UCSD-AML1 (cell line): ENCODE measurements at regions not wholly inside any gene's neighbourhood (a gene's known extent, or its start where the extent isn't known, plus 50 kb on each side); places are given as distances from the start of the nearest gene placed in this dataset.

Experiments
- DNase-seq: peaks from one replicate; lab custom pipeline; 2025; ENCODE audit not compliant: unreplicated experiment; lab: John Stamatoyannopoulos, UW

DNA sequence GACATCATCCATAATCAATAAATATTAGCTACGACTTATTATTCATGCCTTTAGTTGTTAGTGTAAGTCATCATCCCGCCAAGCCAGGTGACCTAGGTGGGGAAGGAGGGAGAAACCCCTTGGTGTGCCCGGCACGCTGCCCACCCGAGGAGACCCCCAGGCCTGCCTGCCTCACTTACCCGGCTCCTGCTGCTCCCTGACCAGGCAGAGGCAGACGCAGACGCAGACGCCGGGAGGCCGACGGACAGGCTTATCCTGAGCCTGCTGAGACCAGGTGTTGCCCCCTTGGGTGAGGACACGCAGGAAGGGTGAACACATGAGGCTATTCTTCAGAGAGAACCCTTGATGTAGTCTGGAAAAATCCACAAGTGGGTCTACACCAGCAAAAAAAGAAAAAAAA is 401.8 kb downstream of the GALR1 start:
- DNase-seq = no peak

DNA sequence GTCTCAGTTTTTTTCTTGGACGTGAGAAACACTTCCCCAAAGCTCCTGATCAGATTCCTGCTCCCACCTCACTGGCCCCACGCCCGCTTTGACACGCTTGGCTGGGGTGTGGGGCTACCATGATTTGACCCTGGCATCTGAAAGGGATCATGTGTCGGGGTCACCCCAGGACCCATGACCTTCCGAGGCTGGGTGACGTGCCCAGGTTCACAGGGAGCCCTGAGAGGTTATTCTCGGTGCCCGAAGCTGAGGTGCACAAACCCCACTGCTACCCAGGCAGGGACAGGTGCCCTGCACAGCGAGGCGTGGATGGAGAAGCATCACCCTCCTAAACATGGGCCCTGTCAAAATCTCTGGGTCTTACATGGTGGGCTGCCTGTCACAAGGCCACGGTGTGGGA is 404.1 kb downstream of the GALR1 start:
- no peak for DNase-seq

DNA sequence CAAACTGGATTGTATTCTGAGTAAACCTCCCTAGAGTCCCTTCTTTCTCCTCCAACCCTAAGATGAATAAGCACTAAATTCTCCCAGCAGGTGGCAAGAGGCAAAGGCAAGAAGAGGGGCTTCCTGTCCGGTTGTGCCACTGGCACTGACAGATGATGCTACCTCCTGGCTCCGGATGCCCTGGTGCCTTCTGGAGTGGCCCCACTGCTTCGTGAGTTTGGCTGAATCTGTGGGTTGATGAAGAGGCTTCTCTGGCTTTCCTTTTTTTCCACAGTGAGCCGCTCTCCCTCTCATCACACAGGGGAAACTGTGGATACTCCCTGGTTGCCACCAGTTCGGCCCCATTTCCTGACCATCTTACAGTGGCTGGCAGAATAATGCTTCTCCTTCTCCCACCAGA is 404.7 kb downstream of the GALR1 start:
- no peak for DNase-seq

DNA sequence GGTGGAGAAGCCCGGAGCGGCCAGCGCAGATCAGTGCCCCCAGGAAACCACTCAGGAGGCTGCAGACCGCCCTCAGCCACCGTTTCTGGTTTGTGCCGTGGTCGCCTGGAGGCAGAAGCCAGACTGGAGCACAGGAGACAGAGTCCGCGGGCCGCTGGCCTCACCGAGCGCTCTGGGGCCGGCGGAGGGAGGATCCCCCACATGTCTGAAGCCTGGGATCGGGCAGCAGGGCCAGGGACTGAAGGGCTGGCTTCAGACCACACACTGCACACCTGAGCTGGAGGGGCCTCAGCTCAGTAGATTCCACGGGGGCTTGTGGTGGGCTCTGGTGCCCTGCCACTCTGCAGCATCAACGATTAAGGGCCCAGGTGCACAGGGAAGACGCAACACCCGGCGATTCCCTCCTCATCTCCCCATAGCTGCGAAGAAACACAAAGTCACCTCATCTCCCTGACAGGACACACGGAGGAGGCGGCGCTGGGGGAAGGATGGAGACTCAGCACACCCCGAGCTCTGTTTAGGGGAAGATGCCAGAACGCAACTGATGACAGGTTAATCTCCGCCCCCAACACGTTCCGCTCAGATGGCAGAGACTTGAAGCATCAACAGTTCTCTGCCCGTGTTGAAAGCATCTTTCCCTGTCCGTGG is 408.1 kb downstream of the GALR1 start:
- DNase-seq = no peak

DNA sequence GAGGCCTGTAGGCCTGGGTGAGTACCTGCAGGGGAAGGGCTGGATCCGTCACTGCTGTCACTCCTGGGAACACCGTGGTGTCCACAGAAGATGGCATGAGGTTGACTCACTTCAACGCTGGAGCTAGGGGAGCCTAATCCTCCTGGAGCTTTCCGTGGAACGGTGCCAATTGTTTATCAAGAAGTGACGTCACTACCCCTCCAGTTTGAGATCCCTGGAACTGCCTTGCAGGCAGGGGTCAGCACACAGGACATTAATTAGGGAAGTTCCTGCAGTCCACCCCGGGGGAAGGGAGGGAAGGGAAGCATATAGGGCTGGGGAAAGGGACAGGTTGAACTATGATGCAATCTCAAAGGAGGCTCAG is 408.6 kb downstream of the GALR1 start:
- DNase-seq = no peak

DNA sequence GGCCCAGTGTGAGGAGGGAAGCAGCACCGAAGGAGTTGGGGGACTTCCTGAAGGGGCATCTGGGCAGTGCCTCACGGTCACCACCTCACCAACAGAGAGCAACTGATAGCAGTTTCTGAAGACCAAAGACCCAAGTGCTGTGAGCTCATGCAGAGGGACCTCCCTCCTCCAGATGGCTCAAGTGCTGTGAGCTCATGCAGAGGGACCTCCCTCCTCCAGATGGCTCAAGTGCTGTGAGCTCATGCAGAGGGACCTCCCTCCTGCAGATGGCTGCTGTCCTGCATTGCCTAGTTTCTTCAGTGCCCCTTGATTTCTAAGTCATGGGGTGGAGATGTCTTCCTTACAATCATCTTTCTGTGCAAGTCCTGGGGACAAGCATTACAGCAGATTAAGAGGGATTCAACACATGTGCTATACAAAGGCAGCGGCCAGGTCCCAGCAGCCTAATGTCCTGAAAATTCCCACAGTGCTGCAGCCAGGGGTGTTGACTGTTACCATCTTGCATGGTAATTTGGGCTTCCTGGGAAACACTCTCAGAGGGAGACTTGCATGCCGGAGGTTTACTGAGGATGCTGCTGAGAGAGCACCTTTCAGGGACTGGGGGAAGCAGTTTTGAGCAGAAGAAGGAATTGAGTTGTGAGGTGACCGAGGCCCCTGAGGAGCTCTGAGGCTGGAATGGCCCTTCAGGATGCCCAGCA is 409.3 kb downstream of the GALR1 start:
- no peak for DNase-seq

DNA sequence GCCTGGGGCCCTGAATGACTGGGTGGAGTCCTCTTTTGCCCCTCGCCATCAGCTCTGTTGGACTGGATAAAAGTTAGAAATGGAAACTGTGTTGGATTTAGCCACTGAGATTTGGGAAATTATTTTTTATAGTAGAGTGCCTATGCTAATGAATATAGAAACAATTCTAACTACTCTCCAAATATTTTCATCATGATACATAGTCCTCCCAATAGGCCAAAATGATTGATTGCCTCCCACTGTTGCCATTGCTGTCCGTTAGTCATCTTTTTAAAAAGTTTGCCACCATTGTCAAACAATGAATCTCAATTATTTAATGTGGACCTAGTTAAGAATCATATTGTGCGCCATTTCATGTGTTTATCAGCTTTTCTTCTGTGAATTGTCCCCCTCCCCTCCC is 417.0 kb downstream of the GALR1 start:
- no peak for DNase-seq

DNA sequence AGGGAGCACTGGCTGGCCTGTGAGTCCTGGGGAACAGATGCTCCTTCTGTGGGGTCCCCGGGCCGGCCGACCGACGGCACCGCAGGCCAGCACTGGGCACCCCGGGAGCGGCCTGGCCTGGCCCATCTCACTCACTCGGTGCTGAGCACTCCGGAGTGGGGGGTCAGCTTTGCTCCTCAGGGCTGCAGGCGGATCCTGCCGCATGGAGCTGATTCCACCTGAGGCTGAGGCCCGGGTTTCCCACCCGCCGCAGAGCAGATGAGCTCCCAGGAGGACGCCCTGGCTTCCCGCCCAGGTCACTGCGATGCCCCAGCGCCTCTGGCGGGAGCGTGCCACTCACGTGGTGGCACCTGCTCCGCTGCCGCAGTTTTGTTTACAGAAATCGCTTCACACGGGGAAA is 418.6 kb downstream of the GALR1 start:
- DNase-seq = no peak

DNA sequence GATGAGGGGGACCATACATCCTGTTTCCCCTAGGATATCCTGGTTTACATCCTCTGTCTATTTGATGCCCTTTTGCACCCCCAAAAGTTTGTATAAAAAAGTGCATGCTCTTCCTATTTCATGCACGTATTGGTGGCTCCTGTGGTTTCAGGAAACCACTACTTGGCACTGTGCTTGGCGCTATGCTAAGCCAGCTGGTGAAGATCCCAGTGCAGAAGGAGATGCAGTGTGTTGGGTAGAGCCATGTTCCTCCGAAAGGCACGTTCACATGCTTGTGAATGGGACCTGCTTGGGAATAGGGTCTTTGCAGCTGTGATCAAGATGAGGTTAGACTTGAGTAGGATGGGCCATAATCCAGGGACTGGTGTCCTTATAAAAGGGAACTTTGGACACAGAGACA is 419.7 kb downstream of the GALR1 start:
- DNase-seq = no peak

DNA sequence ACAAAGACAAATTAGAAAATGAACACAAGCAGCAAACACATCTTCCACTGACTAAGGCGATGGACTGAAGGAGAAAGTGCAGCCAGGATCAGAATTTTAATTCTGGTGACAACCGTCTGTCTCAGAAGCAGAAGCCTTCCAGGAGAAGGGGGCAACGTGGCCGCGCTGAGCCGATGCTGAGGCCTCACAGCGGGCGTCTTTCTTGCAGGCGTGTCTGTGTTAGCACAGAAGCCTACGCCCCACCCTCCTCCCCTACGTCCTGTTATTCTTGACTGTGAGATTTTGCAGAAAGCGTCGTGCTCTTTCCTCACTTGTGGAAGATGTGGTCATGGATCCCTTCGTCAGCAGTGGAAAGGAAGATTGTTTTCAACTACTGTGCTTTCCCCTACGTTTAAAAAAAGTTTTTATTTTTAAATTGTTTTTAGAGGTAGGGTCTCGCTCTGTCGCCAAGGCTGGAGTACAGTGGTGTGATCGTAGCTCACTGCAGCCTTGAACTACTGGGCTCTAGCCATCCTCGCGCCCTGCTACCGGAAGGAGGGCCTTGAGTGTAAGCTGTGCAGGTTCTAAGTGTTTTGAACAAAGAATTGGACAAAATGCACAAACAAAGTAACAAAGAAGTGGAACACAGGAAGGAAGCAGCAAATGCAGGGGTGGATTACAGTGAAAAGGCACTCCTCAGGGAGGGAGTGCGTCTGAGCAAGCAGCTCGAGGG is 422.0 kb downstream of the GALR1 start:
- DNase-seq = no peak

DNA sequence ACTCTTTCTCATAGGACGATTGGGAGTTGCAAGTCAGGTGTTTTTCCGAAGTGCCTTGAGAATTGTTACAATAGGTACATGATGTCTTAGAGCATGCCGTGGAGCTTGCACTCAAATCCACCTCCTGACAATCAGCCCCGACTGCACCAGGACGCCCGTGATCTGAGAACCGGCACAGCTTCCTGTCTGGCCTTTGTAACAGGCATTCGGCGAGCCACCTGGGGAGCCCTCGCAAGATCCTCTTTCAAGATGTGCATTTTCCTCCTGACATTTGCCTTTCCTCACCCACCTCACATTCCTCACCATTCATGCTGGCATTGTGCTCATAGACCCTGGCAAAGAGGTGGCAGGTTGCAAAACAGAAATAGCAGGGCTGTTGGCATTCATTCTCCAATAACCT is 427.3 kb downstream of the GALR1 start:
- DNase-seq = no peak

DNA sequence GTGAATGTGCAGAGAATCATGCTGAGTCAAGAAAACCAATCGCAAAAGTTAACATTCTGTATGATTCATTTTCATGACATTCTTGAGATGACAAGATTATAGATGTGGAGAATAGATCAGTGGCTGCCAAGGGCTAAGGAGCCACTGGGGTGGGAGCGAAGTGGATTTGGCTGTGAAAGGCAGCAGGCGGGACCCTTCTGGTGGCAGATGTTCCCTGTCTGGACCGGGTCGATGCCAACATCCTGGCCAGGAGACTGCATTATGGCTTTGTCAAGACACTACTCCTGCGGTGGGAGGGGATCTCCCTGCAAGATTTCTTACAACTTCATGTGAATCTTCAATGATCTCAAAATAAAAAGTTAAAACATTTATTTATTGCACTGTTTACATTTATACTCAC is 427.9 kb downstream of the GALR1 start:
- DNase-seq = no peak

DNA sequence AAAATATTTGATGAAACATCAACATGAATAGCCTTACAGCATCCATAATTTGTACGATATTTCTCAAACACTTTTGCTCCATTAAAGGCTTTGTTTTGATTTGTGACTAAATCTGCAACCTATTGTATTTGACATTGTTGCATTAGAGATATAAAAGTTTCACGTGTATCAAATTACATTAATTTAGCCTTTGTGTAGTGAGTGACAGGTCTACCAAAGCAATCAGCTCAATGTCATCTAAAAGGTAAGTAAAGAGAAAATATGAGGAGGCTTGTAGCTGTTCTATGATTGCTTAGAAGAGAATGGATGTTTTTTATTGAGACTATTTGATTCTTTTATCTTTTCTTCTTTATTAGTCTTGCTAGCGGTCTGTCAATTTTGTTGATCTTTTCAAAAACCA is 430.2 kb downstream of the GALR1 start:
- DNase-seq = no peak

DNA sequence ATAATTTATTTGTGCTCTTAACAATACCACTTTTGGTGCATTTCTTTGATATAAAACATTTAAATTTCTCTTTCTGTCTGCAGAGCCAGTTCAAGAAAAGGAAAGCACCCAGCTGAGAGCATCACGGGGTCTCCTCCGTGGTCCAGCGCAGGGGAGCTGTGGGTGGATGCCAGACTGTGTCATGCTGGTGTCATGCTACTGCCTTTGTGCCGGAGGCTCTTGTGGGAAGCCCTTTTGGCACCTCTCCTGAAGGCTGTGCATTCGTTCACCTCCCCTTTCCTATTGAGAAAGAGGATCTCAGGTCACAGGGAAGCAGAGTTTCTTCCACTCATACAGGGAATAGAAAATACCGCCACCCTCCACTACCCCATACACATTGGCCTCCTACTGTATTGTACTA is 450.4 kb downstream of the GALR1 start:
- DNase-seq = no peak

DNA sequence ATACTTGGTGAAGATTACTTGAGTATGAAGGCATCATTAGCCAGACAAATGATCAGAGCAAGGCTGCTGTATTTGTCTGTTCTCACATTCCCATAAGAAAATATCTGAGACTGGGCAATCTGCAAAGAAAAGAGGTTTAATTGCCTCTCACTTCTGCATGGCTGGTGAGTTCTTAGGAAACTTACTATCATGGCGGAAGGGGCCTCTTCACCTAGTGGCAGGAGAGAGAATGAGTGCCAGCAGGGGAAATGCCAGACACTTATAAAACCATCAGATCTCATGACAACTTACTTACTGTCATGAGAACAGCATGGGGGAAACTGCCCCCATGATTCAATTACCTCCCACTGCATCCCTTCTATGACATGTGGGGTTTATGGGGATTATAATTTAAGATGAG is 452.3 kb downstream of the GALR1 start:
- DNase-seq = no peak

DNA sequence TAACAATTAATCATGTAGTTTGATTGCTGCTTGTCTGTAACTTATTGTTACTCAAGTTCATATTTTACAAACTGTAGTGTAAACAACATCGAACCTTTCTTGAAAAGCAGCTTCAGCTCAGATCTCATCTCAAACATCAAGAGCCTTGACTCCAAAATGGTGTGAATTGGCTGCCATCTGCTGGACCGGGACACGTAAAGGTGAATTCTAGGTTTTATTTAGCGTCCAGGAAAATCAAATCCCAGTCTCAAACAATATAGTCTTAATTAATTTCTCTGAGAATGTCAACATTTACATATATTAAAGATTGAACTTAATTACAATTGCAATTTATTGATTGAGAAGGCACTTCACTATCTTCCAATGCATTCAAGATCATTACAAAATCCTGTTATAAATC is 453.0 kb downstream of the GALR1 start:
- no peak for DNase-seq

DNA sequence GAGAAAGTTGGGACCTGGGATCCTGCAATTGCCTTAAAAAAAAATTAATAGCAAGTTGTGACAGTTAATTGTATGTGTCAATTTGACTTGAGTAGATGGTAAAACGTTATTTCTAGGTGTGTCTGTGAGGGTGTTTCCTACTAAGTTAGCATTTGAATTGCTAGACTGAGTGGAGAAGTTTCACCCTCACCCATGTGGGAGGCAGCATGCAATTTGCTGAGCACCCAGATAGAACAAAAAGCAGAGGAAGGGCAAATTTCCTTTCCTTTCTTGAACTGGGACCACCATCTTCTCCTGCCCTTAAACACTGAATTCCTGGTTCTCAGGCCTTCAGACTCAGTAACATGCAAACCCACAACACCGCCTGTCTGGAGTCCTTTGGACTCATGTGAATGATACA is 455.7 kb downstream of the GALR1 start:
- DNase-seq = no peak

DNA sequence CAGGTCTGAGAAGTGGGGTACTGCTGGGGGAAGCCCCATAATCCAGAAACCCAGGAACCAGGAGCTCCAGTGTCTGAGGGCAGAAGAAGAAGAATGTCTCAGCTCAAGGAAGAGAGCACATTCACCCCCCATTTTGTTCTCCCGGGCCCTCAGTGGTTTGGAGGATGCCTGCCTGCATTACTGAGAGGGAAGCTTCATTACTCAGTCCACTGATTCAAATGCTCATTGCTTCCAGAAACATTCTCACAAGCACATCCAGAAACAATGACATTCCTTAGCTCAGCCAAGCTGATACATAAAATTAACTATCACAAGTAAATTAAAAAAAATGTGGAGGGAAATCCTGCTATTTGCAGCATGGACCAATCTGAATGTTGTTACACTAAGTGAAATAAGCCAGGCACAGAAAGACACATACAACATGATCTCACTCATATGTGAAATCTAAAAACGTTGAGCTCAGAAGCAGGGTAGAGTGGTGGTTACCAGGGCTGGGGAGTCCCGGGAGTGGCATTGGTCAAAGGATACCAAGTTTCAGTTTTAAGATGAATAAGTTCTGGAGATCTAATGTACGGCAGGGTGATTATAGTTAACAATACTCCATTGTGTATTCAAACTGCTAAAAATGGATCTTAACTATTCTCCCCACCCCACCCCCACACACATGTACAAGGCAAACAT is 459.3 kb downstream of the GALR1 start:
- no peak for DNase-seq

DNA sequence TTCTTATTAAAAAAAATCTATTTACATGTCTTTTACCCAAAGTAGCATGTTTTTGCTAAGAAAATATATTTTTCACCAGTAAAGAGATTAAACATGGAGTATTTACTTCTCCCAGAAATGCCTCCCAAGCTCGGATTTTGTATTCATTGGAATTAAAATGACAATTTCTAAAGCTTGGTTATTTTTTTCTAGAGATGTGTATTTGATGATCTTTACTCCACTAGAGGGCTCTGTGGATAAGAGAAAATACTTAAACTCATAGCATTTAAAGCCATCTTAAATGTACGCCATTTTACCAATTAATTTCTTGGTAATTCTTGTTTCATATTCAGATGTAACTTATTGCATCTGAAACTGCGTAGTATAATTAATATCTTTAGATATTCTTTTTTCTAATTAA is 461.4 kb downstream of the GALR1 start:
- no peak for DNase-seq

DNA sequence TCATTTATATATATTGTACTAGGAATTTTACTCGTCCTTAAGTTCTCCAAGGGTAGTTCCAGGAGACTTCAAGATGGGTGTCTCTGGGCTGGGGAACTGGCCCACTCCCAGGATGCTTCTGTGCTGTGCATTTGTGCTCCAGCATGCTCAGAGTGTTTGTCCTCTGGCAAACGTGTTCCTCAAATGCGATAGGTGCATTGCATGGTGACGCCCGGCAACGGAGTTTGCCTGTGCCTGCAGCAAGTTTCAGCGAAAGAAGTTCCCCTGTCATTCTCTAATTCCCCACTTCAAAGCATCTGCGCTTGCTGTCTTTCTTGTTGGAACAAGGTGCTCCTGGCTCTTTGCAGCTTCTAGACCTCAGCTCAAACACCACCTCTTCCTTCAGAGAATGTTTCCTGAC is 465.1 kb downstream of the GALR1 start:
- no peak for DNase-seq

DNA sequence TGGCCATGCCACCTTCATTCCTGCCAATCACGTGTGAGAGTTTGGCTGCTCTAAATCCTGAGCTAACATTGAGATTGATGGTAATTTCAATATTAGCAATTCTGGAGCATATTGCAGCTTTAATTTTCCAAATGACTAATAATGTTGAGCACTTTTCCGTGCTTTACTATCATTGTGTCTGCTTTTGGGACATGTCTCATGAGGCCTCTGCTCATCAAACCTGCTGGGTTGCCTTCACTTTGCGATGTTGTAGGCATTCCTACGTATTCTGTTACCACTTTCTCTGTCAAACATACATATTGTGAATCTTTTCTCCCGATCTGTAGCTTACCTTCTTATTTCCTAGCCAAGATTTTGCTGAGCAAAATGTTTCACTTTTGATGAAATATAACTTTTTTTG is 466.6 kb downstream of the GALR1 start:
- DNase-seq = no peak

DNA sequence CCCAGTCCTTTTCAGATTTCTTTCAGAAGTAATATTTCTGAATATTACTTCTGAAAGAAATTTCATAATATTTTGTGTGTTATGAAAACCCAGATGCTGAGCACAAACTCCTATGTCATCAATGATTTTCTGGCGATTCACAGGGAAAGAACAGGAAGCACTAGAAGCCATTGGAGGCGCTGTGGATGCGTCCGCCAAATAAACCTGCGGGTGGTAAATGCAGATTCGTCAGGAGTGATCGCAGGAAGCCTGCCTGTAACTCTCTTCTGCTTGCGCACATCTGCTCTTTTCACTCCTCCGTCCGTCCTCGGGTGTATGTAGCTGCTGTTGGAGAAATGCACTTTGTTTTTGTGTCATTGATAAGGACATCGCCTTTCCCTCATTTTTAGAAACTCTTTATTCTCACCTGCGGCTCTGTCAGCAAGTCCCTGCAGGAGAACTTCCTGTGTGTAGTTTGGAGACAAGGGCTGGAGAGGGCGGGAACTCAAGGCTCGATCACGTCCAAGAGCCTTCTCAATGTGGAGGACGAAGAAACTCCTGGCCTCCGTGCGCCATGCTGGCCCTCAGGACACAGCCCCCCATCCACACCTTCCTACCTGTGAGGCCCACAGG is 483.8 kb downstream of the GALR1 start:
- DNase-seq = no peak
